ENCODE measurements at regions not wholly inside any gene's neighbourhood (a gene's known extent, or its start where the extent isn't known, plus 50 kb on each side); places are given as distances from the start of the nearest gene placed in this dataset.
"Not testable (repeated sequence)": the region's sequence is repeated elsewhere in the genome, so short reads cannot be mapped to it uniquely, and the experiment has no call there.

DNA sequence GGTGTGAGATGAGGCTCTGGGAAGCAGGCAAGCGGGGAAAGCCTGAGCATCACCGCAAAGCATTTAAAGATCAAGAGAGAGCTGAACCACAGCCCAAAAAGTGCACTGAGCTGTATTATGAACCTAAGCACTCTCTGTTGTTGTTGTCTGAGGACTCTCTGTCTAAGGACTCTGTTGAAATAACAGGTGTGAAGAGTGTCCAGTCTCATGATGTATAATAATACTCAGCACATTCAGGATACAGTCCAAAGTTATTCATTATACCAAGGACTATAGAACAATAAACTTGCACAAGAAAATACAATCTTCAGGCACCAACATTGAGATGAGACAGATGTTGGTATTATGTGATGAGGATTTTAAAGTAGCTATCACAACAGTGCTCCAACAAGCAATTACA lies 71.8 kb upstream of the CTSV start (continued):
- TF ChIP-seq NRF1 (IDR thresholded peaks at IDR 0.05; ENCODE audit: low read depth, low read length) (no peak), TEAD4 (IDR thresholded peaks at IDR 0.05; ENCODE audit: borderline replicate concordance, insufficient read depth) (no peak), EZH2phosphoT487 (IDR thresholded peaks at IDR 0.05; ENCODE audit: borderline replicate concordance, low read depth) (no peak)

DNA sequence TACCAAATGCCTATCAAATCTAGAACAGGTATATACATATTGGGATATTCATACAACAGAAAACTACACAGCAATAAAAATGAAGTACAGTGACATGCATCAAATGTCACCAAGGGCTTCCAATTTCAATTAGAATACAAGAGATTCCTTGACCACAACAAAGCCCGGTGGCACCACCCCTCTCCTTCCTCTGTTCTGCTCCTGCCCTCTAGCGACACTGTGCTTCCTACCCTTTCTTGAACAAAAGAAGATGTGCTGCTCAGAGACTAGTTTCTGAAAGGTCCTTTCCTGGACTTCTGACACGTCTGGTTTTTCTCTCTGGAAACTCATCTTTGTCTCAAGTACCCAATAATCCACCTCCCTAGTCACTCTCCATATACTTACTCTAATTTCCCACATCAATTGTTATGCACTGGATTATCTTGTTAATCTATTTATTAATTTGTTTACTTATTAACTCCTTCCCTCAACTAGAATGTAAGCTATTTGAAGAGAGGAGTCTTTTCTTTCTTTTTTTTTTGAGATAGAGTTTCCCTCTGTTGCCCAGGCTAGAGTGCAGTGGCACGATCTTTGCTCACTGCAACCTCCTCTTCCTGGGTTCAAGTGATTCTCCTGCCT lies 70.4 kb upstream of the CTSV start:
- Histone ChIP-seq H3K27me3 (ENCODE audit: insufficient read depth) (no peaks in the 10 kb centered on the region), H3K4me1 (ENCODE audit: control insufficient read depth in 1 of 2, insufficient read depth in 2 of 2, low read depth in 1 of 2, low read length in 1 of 2) (no peaks in the 10 kb centered on the region), H3K36me3 (replicated peaks in 1 of 2; ENCODE audit: control insufficient read depth in 1 of 2, insufficient read depth in 2 of 2, low read length in 1 of 2) (no peaks in the 10 kb centered on the region), H2AFZ (ENCODE audit: low read depth) (no peak overlapping the region), H3K79me2 (ENCODE audit: insufficient read depth) (no peaks in the 10 kb centered on the region), H3K9ac (no peak overlapping the region), H3F3A (replicated peaks; ENCODE audit: insufficient read depth) (no peaks in the 10 kb centered on the region), H3K4me2 (no peak overlapping the region), H3K9me3 (no peaks in the 10 kb centered on the region), H3K4me3 (ENCODE audit: low read depth in 2 of 2, low read length in 1 of 2) (no peak overlapping the region; a peak in 1 of 4 replicates), H3K27ac (ENCODE audit: low read depth in 2 of 2, low read length in 1 of 2) (no peak overlapping the region), H4K20me1 (ENCODE audit: insufficient read depth) (no peaks in the 10 kb centered on the region), H3K9me2 (no peaks in the 10 kb centered on the region)
- WGBS (ENCODE audit: low lambda C conversion rate): 51% methylated on average over 4 of the region's 4 CpGs
- DNase-seq: no peak
- TF ChIP-seq NFIC (IDR thresholded peaks at IDR 0.05; ENCODE audit: borderline replicate concordance) (no peak), RAD21 (IDR thresholded peaks at IDR 0.05; ENCODE audit: low read length) (peak; percentile 29; the same call in 1 of the 2 replicates)
- CTCF ChIA-PET: no interaction called here
- POLR2A ChIA-PET: no interaction called here

- H3K27ac ChIP-seq (ENCODE audit: low read depth in 2 of 2, low read length in 1 of 2); H3K9me2 ChIP-seq; H3K27me3 ChIP-seq (ENCODE audit: insufficient read depth); H3K36me3 ChIP-seq (replicated peaks in 1 of 2; ENCODE audit: control insufficient read depth in 1 of 2, insufficient read depth in 2 of 2, low read length in 1 of 2); H3K9ac ChIP-seq; H3K4me3 ChIP-seq (ENCODE audit: low read depth in 2 of 2, low read length in 1 of 2); H4K20me1 ChIP-seq (ENCODE audit: insufficient read depth); H3K4me2 ChIP-seq; DNase-seq; H3F3A ChIP-seq (replicated peaks; ENCODE audit: insufficient read depth); H3K4me1 ChIP-seq (ENCODE audit: control insufficient read depth in 1 of 2, insufficient read depth in 2 of 2, low read depth in 1 of 2, low read length in 1 of 2); H3K9me3 ChIP-seq; H2AFZ ChIP-seq (ENCODE audit: low read depth); H3K79me2 ChIP-seq (ENCODE audit: insufficient read depth); POLR2A ChIA-PET: not testable (repeated sequence)
- WGBS (ENCODE audit: low lambda C conversion rate): 49% methylated on average over 2 of the region's 2 CpGs
- CTCF ChIA-PET: interaction anchor here (0.7 to 1.3 kb wide), 2 partner anchors 248 to 796 kb away, joined by 3 to 4 read pairs; no protein-coding TSS in a partner anchor
Measured at GRCh38 chr9:97105220-97105619, 66.3 kb upstream of the CTSV start.

DNA sequence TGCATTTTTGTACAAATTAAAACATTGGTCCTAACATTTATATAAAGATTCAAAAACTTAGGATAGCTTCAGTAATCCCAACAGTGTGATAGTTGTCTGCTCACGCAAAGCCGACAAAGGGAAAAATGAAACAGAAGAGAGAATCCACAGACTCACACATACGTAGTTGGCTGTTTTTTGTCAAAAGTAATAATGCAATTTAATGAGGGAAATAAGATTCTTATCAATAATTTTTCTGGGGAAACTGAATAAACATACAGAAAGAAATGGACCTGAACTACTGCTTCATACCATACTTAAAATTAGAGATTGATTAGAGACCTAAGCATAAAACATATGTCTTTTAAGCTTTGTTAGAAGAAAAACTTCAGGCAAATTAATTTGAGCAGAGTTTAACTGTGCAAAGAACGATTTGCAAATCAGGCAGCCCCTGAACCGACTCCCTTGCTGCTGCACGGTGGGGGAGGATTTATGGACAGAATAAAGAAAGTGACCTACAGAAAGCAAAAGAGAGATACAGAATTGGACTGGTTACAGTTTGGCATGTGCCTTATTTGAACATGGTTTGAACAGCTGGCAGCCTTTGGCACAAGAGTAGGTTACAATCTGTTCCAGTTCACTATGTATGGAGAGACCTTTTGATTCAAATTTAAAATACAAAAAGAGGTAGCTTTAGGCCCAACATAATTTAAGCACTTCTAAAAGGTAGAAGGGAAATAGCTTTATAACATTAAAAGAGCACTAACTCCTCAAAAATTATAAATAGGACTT lies 64.9 kb upstream of the CTSV start:
- H3F3A ChIP-seq (replicated peaks; ENCODE audit: insufficient read depth); H3K4me1 ChIP-seq (ENCODE audit: control insufficient read depth in 1 of 2, insufficient read depth in 2 of 2, low read depth in 1 of 2, low read length in 1 of 2); POLR2A ChIA-PET; DNase-seq; H3K9me2 ChIP-seq; H3K79me2 ChIP-seq (ENCODE audit: insufficient read depth); H3K9ac ChIP-seq; H4K20me1 ChIP-seq (ENCODE audit: insufficient read depth); H3K9me3 ChIP-seq; H3K36me3 ChIP-seq (replicated peaks in 1 of 2; ENCODE audit: control insufficient read depth in 1 of 2, insufficient read depth in 2 of 2, low read length in 1 of 2); H3K4me3 ChIP-seq (ENCODE audit: low read depth in 2 of 2, low read length in 1 of 2); H3K4me2 ChIP-seq; H2AFZ ChIP-seq (ENCODE audit: low read depth); H3K27me3 ChIP-seq (ENCODE audit: insufficient read depth); CTCF ChIA-PET: not testable (repeated sequence)
- TF ChIP-seq EP300 (IDR thresholded peaks at IDR 0.05; ENCODE audit: borderline replicate concordance in 1 of 2, low read depth in 1 of 2, low read length in 1 of 2) (peak in 1 of 2 experiments; percentile 49; a peak in 2 of 4 replicates), GATA2 (CRISPR knock-in tag; IDR thresholded peaks at IDR 0.05) (peak; percentile 67)
- WGBS (ENCODE audit: low lambda C conversion rate): 25% methylated on average over 6 of the region's 6 CpGs
- peak overlapping the region in 1 of 2 experiments; percentile 68; a peak in 2 of 4 replicates for H3K27ac ChIP-seq (ENCODE audit: low read depth in 2 of 2, low read length in 1 of 2)

DNA sequence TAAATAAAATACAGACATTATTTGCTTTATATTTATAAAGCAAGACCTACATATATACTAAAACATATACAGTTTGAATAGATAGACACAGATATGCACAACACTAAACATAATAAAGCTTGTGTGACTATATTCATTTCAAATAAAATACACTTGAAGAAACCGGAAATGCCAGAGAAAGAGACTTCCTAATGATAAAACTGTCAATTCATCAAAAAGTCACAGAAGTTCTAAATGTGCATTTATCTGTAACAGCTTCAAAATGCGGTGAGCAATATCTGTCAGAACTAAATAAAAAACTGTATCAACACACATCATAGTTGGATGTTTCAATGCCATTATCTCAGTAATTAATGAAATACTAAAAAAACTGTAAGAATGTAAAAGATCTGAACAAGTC lies 60.6 kb upstream of the CTSV start:
- DNase-seq; H3F3A ChIP-seq (replicated peaks; ENCODE audit: insufficient read depth); CTCF ChIA-PET; H3K27me3 ChIP-seq (ENCODE audit: insufficient read depth); H3K36me3 ChIP-seq (replicated peaks in 1 of 2; ENCODE audit: control insufficient read depth in 1 of 2, insufficient read depth in 2 of 2, low read length in 1 of 2); H3K4me1 ChIP-seq (ENCODE audit: control insufficient read depth in 1 of 2, insufficient read depth in 2 of 2, low read depth in 1 of 2, low read length in 1 of 2); H4K20me1 ChIP-seq (ENCODE audit: insufficient read depth); H2AFZ ChIP-seq (ENCODE audit: low read depth); POLR2A ChIA-PET; H3K4me3 ChIP-seq (ENCODE audit: low read depth in 2 of 2, low read length in 1 of 2); H3K9ac ChIP-seq; H3K79me2 ChIP-seq (ENCODE audit: insufficient read depth); H3K9me3 ChIP-seq; H3K27ac ChIP-seq (ENCODE audit: low read depth in 2 of 2, low read length in 1 of 2); H3K4me2 ChIP-seq; H3K9me2 ChIP-seq: not testable (repeated sequence)
- 73% methylated on average over 2 of the region's 2 CpGs for WGBS (ENCODE audit: low lambda C conversion rate)

Measured in SK-N-SH (cell line).